AML-193 (cell line): ENCODE measurements at regions not wholly inside any gene's neighbourhood (a gene's known extent, or its start where the extent isn't known, plus 50 kb on each side); places are given as distances from the start of the nearest gene placed in this dataset.

ENCODE experiments used
- DNase-seq, 2 experiments: peaks; one replicate each; lab custom pipeline; 2025; lab: John Stamatoyannopoulos, UW

GRCh38 chr4:184528713-184529112 lies 54.4 kb upstream of the IRF2 start:
- no peak for DNase-seq

GRCh38 chr4:184528051-184528450 lies 53.7 kb upstream of the IRF2 start:
- DNase-seq, result no peak

GRCh38 chr4:184526228-184526627 lies 51.9 kb upstream of the IRF2 start:
- no peak for DNase-seq
